Adrenal gland (tissue), 5 donors: ENCODE measurements at regions not wholly inside any gene's neighbourhood (a gene's known extent, or its start where the extent isn't known, plus 50 kb on each side); places are given as distances from the start of the nearest gene placed in this dataset.

Source experiments
- CTCF ChIP-seq, 6 experiments: fragments of 450-650 bp in 4 of 6; fragments of 200-600 bp in 2 of 6; sonication (generic) in 1 of 6; IDR thresholded peaks; 1 replicate in 5 of 6; 2 replicates in 1 of 6; pipeline versions ENCODE4 v1.5.1 to v1.8.0; 2016 to 2021; ENCODE audit warnings: antibody characterized with exemption in 6 of 6, mild to moderate bottlenecking in 2 of 6, moderate library complexity in 1 of 6
- POLR2A ChIP-seq, 2 donors: fragments of 450-650 bp; IDR thresholded peaks; one replicate each; pipeline ENCODE4 v1.6.1; 2017; ENCODE audit warnings: antibody characterized with exemption in 2 of 2, mild to moderate bottlenecking in 2 of 2, moderate library complexity in 1 of 2
- donor health status: DM: no; HTN: no; CAD: no.

DNA sequence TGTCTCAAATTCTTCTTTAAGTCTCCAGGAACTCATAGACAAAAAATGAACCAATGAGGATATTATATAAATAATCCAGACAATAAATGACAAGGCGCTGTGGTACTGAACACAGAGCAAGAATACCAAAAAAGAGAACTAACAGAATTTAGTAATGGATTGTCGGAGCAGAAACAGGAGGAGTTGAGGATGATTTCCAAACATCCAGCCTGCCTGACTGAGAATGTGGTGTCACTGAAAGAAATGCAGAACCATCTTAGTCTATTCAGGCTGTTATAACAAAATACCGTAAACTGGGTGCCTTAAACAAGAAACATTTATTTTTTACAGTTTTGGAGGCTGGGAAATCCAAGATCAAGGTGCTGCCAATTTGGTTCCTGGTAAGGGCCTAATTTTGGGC lies 79.7 kb downstream of the RGS2 start:
- TF ChIP-seq CTCF (IDR thresholded peaks at IDR 0.05), result no peak
- TF ChIP-seq POLR2A (IDR thresholded peaks at IDR 0.05), result no peak
